Cardiac septum (tissue), 1 donor: ENCODE measurements at regions not wholly inside any gene's neighbourhood (a gene's known extent, or its start where the extent isn't known, plus 50 kb on each side); places are given as distances from the start of the nearest gene placed in this dataset.

ENCODE experiments used
- DNase-seq: peaks from one replicate; pipeline ENCODE4 v3.0.0-alpha.2; 2020; ENCODE audit warnings: low spot score
- intact Hi-C: fragments of 100-400 bp; cut with DNase I; formaldehyde crosslinking; loops from one replicate; pipeline ENCODE4 v1.14.0; 2022
- donor health status: DM: no; HTN: no; CAD: no.

DNA sequence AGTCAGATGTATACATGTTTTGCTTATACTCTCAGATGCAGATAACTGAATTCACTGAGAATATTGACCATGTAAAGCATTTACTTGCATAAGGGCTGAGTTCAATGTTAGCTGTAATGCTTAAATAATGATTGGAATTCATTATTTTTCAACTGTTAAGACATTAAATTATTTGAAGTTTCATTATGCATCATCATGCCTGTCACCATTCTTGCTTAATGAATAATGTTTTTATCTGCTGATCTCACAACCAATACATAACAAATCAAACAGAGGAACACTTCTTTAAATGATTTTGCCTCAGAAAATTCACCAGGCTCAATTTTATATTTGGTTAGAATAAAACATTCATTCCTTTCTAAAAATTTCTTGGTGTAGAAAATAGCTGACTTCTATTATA, 233.4 kb downstream of the GPR37 start:
- DNase-seq: no peak
- intact Hi-C loops: no loop called here

DNA sequence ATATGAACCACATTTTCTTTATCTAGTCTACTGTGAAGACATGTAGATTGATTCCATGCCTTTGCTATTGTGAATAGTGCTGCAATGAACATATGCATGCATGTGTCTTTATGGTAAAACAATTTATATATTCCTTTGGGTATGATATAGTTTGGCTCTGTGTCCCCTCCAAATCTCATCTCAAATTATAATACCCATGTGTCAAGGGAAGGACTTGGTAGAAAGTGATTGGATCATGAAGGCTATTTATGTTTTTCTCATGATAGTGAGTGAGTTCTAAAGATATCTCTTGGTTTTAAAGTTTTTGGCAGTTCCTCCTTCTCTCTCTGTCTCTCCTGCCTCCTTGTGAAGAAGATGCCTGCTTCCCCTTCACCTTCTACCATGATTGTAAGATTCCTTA, 248.7 kb downstream of the GPR37 start:
- intact Hi-C loops: no loop called here

DNA sequence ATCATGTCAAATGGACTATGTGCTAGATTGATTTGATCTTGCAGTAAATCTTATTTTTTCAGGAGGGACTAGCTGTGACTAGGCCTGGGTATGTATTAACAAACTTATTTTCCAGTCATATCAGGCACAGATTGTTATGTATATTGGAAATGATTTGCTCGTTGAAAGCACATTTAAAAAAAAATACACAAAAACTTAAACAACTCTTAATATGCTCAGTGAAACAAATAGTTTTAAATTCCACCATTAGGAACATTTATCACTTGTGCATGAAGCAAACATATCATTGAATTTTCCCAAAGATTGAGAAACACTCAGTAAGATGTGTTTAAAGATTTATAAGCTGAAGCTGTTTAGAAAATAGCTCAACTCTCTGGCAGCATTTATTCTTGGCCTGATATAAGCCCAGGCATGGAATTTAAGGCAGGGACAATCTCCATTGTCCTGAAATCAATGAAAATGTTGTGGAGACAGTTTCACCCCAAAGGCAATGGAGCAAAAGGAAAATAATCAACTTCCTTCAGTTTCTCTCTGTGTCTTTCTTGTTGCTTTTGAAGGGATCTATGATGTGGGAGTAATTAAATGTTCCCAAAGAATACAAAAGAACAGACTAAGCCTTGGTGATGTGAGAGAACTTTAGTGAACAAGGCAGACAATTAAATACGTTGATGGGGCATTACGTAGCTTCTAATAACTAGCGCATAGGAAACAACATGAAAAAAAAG, 250.3 kb downstream of the GPR37 start:
- intact Hi-C loops: no loop called here
- DNase-seq: no peak

More for the DNA sequence above, 248.7 kb downstream of the GPR37 start:
- DNase-seq: no peak

DNA sequence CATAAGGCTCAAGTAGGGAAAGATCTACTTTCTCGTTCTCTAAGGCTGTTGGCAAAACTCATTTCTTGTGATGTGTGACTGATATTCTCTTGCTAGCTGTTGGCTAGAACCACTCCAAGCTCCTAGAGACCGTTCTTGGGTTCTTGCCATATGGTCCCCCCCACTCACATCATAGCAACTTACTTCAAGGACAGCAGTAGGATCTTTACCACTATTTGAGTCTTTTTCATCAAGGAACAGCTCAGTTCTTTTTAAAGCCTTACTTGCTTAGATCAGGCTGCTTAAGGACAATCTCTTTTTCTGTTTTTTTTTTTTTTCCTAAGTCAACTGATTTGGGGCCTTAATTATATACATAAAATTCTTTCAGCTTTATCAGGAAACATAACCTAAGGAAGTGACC, 251.1 kb downstream of the GPR37 start:
- intact Hi-C loops: no loop called here
- DNase-seq: no peak

DNA sequence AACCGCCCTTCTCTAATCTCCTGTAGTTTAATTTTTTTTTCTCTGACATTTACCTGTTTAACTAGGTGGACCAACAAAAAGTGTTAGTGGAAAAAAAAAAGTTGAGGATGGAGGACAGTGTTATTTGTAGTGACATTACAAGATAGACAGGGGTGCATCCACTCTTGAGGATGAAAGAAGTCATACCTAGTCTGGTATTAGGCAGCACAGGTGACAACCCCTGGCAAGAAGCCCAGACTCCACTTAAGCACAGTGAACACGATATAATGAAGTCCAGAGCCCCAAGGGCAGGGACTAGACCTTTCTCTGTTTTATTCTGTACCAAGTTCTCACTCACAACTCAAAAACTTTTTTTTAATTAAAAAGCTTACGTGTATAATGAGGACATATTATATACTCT, 268.4 kb downstream of the GPR37 start:
- DNase-seq: no peak
- intact Hi-C loops: no loop called here

DNA sequence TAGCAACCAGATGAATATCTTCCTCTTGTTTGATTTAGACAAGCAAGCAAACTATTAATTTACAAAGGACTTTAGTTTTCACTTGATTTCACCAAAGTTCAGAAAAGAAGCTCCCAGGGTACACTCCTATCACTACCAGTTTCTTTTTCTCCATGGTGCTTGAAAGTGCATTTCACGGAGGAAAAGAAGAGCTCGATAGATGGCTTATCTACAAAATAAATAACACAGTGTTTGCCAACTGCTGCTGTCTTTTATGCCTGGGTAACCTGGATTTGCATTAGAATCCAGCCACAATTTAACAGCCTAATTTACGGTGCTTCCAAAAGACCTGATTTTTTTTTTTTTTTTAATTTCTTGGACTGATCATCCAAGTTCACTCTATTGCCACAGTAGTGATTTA, 275.7 kb downstream of the GPR37 start:
- intact Hi-C loops: no loop called here

DNA sequence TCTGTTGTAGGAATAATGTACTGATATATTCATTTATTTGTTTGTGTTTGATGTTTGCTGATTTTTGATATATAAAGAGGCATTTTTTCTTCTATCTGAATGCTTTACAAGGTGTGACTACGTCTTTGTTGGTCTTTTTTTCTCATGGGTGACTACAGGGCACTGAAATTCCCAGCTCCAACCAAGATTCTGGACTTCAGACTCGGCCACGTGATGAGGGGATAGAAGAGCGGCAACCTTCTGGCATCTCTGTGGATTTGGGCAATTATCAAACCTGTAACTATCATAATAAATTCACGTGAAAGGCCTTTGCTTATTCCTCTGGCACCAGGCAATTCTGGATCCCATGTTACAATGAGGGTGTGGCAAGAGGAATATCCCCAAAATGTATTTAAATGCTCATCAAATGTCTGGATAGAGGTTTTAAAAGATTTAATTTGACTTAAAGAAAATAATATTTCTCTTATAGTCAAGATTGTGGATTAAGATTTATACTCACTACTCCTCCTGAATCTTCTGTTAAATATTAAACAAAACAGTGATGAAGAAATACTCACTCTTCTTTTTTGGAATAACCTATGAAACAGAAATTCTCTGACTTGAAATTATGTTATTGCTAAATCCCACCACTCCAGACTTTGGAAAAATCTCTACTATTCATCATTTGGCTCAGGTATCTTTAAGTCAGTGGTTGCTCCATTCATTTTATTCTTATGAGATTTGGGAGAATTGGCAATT, 276.3 kb downstream of the GPR37 start:
- intact Hi-C loops: no loop called here
- no peak for DNase-seq

More for the DNA sequence above, 275.7 kb downstream of the GPR37 start:
- no peak for DNase-seq

DNA sequence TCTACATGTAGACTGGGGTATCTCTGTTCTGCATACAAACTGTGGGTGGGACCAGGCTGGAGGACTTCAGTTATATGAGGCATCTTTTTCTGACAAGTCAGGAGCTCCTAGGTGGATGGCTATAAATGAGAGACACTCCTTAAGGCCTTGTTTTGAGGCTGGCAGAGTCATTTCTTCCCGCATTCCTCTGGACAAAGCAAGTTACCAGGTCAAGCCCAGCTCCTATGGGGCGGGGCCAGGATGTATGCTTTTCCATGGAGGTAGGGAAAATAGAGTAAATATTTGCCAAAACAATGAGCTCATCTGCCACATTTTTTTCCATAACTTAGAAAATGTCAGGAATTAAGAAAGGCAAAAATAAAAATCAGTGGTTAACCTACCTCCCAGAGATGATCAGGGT, 283.4 kb downstream of the GPR37 start:
- DNase-seq: no peak
- intact Hi-C loops: no loop called here

DNA sequence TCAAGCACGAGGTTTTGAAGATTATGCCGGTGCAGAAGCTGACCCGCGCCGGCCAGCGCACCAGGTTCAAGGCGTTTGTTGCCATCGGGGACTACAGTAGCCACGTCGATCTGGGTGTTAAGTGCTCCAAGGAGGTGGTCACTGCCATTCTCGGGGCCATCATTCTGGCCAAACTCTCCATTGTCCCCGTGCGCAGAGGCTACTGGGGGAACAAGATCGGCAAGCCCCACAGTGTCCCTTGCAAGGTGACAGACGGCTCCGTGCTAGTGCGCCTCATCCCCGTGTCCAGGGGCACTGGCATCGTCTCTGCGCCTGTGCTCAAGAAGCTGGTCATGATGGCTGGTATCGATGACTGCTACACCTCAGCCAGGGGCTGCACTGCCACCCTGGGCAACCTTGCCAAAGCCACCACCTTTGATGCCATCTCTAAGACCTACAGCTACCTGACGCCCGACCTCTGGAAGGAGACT, 284.7 kb downstream of the GPR37 start:
- intact Hi-C loops: no loop called here
- DNase-seq: no peak

DNA sequence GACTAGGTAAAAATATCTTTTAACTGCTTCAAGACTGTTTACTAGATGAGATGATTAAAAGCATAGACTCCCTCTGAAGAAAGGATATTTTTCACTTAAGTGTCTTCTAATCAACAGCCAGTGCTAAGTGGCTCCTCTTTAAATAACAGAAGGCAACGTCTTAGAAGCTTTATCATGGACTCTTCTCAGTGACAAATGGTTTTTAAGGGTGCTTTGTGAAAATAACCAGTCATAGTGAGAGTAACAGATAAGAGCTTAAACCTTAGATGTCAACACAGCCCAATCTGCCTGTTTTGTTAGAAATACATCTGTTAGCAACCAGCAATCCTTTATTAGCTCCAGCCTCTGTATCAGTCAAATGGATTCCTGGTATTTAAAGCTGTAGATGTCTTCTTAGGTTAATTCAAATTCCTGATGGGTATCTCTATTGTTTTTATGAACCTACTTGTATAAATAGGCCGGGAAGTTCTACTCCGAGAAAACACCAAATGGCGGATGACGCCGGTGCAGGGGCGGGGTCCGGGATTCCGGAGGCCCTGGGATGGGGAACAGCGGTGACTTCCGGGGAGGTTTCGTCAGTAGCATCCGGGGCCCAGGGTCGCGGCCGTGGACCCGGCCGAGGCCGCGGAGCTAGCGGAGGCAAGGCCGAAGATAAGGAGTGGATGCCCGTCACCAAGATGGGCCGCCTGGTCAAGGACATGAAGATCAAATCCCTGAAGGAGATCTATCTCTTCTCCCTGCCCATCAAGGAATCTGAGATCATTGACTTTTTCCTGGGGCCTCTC, 285.4 kb downstream of the GPR37 start:
- intact Hi-C loops: no loop called here
- no peak for DNase-seq

DNA sequence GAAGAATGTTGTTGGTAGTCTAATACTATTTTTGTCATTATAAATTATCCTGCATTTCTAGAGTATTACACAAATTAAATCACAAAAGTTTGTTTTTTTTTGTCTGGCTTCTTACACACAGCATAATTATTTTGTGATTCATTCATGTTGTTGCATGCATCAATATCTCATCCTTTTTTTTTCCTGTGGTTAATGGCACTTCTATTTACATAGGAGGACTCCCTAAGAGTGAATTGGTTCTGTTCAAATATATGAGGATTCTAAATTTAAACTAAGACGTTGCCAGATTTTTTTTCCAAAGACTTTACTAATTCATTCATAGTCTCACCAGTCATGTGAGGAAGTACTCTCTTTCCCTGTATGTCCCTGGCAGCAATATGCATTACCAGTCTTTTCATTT, 303.3 kb downstream of the GPR37 start:
- no peak for DNase-seq
- intact Hi-C loops: no loop called here

DNA sequence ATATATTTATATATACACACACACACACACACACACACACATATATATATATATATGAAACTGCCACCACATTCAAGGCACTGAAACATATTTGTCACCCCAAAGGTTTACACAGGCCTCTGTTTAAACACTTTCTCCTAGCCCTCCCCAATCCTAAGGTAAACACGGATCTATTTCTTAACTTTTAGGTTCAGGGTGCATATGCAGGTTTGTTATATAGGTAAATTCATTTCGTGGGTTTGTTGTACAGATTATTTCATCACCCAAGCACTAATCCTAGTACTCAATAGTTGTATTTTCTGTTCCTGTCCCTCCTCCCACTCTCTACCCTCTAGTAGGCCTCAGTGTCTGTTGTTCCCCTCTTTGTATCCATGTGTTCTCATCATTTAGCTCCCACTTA, 305.0 kb downstream of the GPR37 start:
- intact Hi-C loops: no loop called here
- DNase-seq: no peak

DNA sequence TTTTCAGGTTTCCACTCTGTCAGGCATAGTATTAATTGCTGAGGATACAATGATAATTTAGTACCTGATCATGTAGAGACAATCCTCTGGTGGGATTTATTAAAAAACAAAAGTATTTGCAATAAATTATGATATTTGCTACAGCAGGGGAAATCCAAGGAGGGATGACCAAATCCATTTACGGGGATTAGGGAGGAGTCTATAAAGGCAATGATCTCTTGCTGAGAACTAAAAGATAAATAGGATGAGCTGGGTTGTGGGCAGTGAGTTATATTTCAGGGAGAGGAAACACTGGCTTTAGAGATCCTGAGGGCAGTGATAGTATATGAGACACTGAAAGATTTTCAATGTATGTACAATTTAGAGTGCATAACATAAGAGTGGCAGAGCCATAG, 305.5 kb downstream of the GPR37 start:
- intact Hi-C loops: no loop called here
- DNase-seq: no peak

DNA sequence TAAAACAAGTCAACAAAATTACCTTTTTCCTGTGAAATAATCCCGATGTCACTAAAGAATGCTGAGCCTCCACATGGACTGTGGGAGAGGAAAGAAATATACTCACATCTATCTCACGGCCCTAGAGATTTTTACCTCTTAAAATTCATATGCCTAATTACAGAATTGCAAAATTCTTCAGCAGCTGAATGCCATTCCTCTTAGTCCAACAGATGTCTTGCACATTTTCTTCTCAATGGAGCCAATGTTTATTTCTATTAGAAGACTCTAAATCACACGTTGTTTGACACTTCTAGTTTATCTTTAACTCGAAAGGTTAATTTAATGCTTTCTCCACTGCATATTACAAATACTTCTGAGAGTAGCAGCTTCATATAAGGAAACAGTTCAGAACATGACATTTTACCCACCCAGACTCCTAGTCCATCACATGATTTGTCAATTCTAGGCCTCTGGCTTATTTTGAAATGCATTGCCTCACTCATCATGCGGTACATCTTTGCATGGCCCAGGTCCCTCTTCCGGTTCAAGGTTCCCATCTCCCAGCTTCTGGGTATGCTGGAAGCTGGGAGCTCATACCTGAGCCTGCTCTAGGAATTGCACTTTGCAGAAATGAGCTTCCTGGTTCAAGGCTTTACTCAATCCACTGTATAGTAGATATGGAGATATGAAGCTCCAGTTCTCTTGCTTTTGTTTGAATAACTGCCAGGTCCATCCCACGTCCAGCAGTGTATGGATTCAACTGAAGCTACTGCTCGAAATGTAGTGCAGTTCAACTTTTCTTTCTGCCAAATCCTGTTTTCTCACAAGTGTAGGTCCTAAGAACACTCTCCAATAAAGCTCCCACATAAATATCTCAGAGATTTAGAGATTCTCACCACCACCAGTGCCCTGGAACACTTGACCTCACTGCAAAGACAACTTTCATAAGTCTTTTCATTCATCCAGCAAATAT, 306.2 kb downstream of the GPR37 start:
- no peak for DNase-seq
- intact Hi-C loops: no loop called here

DNA sequence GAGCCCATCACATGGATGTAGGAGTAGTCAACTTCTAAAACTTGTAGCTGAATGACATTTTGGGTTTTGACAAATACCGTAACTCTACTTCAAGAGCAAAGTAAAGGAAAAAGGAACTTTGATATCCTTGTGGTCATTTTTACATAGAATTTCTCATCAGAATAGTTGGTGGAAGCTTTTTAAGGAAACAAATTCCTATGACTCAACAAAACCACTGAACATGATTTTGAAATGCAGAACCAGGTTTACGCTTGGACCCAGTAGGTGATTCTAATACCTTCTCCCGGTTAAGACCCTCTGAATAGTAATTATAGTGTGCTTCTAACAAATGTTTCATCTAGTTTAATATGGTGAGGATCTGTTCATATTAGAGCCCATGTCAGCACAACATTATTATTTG, 307.8 kb downstream of the GPR37 start:
- no peak for DNase-seq

DNA sequence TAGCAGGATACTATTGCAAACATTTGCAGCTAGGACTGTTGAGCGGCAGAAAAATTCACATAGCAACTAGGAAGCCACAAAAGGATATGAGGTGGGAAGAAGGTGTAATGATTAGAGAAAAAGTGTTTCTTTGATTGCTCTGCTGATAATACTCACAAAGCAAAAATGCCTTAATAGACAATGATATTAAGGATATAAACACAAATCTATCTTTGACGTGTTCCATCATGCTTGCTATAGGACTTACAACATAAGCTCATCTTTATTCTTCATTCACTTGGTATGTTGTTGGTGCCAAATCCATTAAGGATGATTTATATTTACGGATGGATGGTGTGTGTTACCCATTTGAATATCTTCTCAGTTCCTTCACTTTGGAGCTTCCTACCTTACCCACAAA, 309.3 kb downstream of the GPR37 start:
- DNase-seq: no peak
- intact Hi-C loops: no loop called here

More for the DNA sequence above, 307.8 kb downstream of the GPR37 start:
- intact Hi-C loops: no loop called here

DNA sequence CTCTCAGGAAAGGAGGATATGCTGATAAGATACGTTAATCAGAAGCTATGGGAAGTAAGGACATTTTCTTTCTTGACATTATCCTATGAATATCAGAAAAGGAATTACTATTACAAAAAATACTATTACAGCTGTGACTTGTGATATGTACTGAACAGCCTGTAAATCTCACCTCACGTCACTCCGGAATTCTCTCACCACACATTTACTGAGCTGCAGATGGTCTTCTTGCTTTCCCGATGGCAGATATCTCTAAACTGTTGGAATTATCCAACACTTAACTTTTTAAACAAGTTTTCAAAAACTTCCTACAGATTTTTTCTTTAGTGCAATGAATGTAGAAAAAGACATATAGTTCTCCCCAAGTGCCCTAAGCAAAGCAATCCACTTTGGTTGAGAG, 313.4 kb downstream of the GPR37 start:
- no peak for DNase-seq
- intact Hi-C loops: no loop called here

DNA sequence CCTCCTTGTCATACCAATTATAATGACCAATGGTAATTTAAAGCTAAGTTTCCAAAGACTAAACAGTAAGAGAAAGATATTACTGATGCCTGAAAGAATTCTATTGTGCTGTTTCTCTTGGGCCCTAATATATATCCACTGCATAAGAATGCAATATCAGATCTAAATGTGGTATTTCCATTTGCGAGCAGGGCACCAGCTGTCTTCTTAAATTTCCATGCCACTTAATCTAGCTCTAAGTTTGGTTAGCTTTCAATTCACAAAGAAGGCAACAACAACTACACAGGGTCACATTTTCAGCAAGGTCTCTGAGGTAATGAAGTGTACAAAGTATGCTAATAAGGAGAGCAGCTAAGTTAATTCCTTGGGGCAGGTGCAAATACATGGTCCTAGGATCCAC, 315.7 kb downstream of the GPR37 start:
- intact Hi-C loops: no loop called here
- no peak for DNase-seq

DNA sequence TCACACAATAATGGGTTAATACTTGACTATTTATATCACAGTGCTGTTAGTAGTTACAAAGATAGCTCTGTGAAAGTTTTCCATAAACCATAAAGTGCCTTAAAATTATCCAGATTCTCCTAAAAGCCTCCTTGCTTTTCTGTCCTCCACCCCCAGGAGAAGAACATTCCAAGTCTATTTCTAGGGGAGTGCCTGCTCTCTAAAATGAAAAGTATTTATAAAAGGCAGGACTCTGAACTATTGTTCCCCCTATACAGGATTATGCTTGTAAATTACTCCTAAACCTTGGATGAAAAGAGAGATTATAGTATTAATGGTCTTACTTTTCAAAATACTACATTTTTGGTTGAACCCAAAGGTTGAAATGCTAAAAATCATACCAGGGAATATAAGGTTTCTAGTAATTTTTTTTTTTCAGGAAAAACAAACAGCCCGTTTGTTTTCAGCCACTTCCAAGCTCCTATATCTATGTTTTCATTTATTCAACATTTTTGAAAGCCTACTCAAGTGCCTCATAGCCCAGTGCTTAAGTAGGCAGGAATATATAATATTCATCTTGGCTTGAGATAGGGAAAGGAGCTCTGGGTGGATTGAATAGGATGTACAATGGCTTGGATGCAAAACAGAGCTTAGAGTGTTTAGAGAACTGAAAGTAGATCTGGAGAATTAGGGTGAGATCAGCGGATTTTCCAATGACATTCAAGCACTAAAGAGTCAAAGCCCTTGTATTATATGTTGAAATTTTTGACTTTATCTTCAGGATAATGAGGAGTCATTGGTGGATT, 320.7 kb downstream of the GPR37 start:
- intact Hi-C loops: no loop called here
- no peak for DNase-seq
